HG03520 (cell line): ENCODE measurements at regions not wholly inside any gene's neighbourhood (a gene's known extent, or its start where the extent isn't known, plus 50 kb on each side); places are given as distances from the start of the nearest gene placed in this dataset.
"Not testable (repeated sequence)": the region's sequence is repeated elsewhere in the genome, so short reads cannot be mapped to it uniquely, and the experiment has no call there.

Experiments used
- ATAC-seq: cut with Tn5 transposase; IDR thresholded peaks from one replicate; pipeline ENCODE4 v1.9.1; 2021; ENCODE audit warnings: mild to moderate bottlenecking, moderate library complexity; ENCODE audit not compliant: unreplicated experiment

- ATAC-seq: no peak
These were observed 406.9 kb upstream of the PRKCQ start for GRCh38 chr10:6986927-6987326.

GRCh38 chr10:6985644-6986043 lies 405.6 kb upstream of the PRKCQ start:
- ATAC-seq: no peak

- ATAC-seq: no peak
These were observed 404.9 kb upstream of the PRKCQ start for GRCh38 chr10:6984971-6985370.

- ATAC-seq: not testable (repeated sequence)
These were observed 403.9 kb upstream of the PRKCQ start for GRCh38 chr10:6984016-6984415.

GRCh38 chr10:6980353-6980752 lies 400.3 kb upstream of the PRKCQ start:
- ATAC-seq: no peak

- ATAC-seq: no peak
These were observed 399.3 kb upstream of the PRKCQ start for GRCh38 chr10:6979371-6979770.

GRCh38 chr10:6978187-6978627 lies 398.1 kb upstream of the PRKCQ start:
- no peak for ATAC-seq

- no peak for ATAC-seq
These were observed 397.5 kb upstream of the PRKCQ start for GRCh38 chr10:6977398-6978186.

- ATAC-seq: no peak
These were observed 393.8 kb upstream of the PRKCQ start for GRCh38 chr10:6973899-6974298.

- no peak for ATAC-seq
These were observed 392.1 kb upstream of the PRKCQ start for GRCh38 chr10:6972226-6972625.

GRCh38 chr10:6969659-6970058 lies 389.6 kb upstream of the PRKCQ start:
- ATAC-seq: no peak

GRCh38 chr10:6964543-6964942 lies 384.5 kb upstream of the PRKCQ start:
- no peak for ATAC-seq

GRCh38 chr10:6962576-6962975 lies 382.5 kb upstream of the PRKCQ start:
- ATAC-seq: no peak

GRCh38 chr10:6958711-6959110 lies 378.6 kb upstream of the PRKCQ start:
- ATAC-seq: no peak

GRCh38 chr10:6958254-6958653 lies 378.2 kb upstream of the PRKCQ start:
- no peak for ATAC-seq

- no peak for ATAC-seq
These were observed 377.8 kb upstream of the PRKCQ start for GRCh38 chr10:6957851-6958250.

- ATAC-seq: no peak
These were observed 376.5 kb upstream of the PRKCQ start for GRCh38 chr10:6956562-6956961.

GRCh38 chr10:6953271-6953801 lies 373.3 kb upstream of the PRKCQ start:
- no peak for ATAC-seq

- no peak for ATAC-seq
These were observed 371.7 kb upstream of the PRKCQ start for GRCh38 chr10:6951732-6952131.

- ATAC-seq: no peak
These were observed 370.1 kb upstream of the PRKCQ start for GRCh38 chr10:6950133-6950532.

- ATAC-seq: no peak
These were observed 364.4 kb upstream of the PRKCQ start for GRCh38 chr10:6944436-6944835.

- no peak for ATAC-seq
These were observed 358.3 kb upstream of the PRKCQ start for GRCh38 chr10:6938384-6938783.

- ATAC-seq: no peak
These were observed 356.9 kb upstream of the PRKCQ start for GRCh38 chr10:6936931-6937330.
